SK-N-SH (cell line): ENCODE measurements at regions not wholly inside any gene's neighbourhood (a gene's known extent, or its start where the extent isn't known, plus 50 kb on each side); places are given as distances from the start of the nearest gene placed in this dataset.

ENCODE experiments used
- CTCF ChIA-PET: fragments of 300-600, 350-600 bp; formaldehyde crosslinking; extraction: SDS; loops from one replicate; lab custom pipeline; 2021; lab: Yijun Ruan, JAX
- POLR2A ChIA-PET: fragments of 350-600 bp; sonication (Branson Sonifier 250); formaldehyde crosslinking; extraction: SDS; loops from one replicate; lab custom pipeline; 2020; ENCODE audit warnings: antibody characterized with exemption, inconsistent platforms; lab: Yijun Ruan, JAX
- DNase-seq: peaks from one replicate; pipeline ENCODE4 v3.0.0; 2012
- H2AFZ ChIP-seq: fragments of 200-600 bp; sonication (generic); 2 replicates; pipeline ENCODE4 v1.8.1; 2016; ENCODE audit warnings: antibody characterized with exemption, mild to moderate bottlenecking, low read depth
- H3F3A ChIP-seq: fragments of 200-600 bp; sonication (generic); replicated peaks from 2 replicates; pipeline ENCODE3; 2016; ENCODE audit warnings: antibody characterized with exemption, mild to moderate bottlenecking; ENCODE audit not compliant: insufficient read depth
- H3K27ac ChIP-seq, 2 experiments: fragments of 200-500 bp in 1 of 2; fragments of 200-600 bp in 1 of 2; sonication (Bioruptor generic) in 1 of 2; sonication (generic), shearing (Covaris generic) in 1 of 2; 2 replicates each; pipeline versions ENCODE4 v1.5.1 to v1.6.1; 2014 to 2016; ENCODE audit warnings: low read depth in 2 of 2, inconsistent platforms in 1 of 2, low read length in 1 of 2, mild to moderate bottlenecking in 1 of 2, mixed read lengths in 1 of 2
- H3K27me3 ChIP-seq: fragments of 200-600 bp; sonication (generic), shearing (Covaris generic); 2 replicates; pipeline ENCODE4 v1.6.1; 2016; ENCODE audit warnings: mixed run types; ENCODE audit not compliant: insufficient read depth
- H3K36me3 ChIP-seq, 2 experiments: fragments of 200-500 bp in 1 of 2; fragments of 200-600 bp in 1 of 2; sonication (Bioruptor generic) in 1 of 2; sonication (generic) in 1 of 2; replicated peaks in 1 of 2; 2 replicates each; pipeline versions ENCODE3 to v1.5.1; 2014 to 2016; ENCODE audit warnings: low read length in 1 of 2, mild to moderate bottlenecking in 1 of 2; ENCODE audit not compliant: insufficient read depth in 2 of 2, control insufficient read depth in 1 of 2
- H3K4me1 ChIP-seq, 2 experiments: fragments of 200-500 bp in 1 of 2; fragments of 200-600 bp in 1 of 2; sonication (Bioruptor generic) in 1 of 2; sonication (generic), shearing (Covaris generic) in 1 of 2; 2 replicates each; pipeline versions ENCODE4 v1.5.1 to v1.6.1; 2014 to 2016; ENCODE audit warnings: low read depth in 1 of 2, low read length in 1 of 2, mixed run types in 1 of 2; ENCODE audit not compliant: insufficient read depth in 2 of 2, control insufficient read depth in 1 of 2
- H3K4me2 ChIP-seq: fragments of 200-600 bp; sonication (generic), shearing (Covaris generic); 2 replicates; pipeline ENCODE4 v1.6.1; 2017; ENCODE audit warnings: mixed run types
- H3K4me3 ChIP-seq, 2 experiments: fragments of 200-500 bp in 1 of 2; fragments of 200-600 bp in 1 of 2; sonication (Bioruptor generic) in 1 of 2; sonication (generic), shearing (Covaris generic) in 1 of 2; 2 replicates each; pipeline versions ENCODE4 v1.5.1 to v1.8.1; 2014 to 2016; ENCODE audit warnings: low read depth in 2 of 2, inconsistent platforms in 1 of 2, low read length in 1 of 2, mild to moderate bottlenecking in 1 of 2, mixed read lengths in 1 of 2, moderate library complexity in 1 of 2
- H3K79me2 ChIP-seq: fragments of 200-600 bp; sonication (generic); 2 replicates; pipeline ENCODE4 v1.8.1; 2017; ENCODE audit warnings: mild to moderate bottlenecking; ENCODE audit not compliant: insufficient read depth
- H3K9ac ChIP-seq: fragments of 200-600 bp; sonication (generic); 2 replicates; pipeline ENCODE4 v1.6.1; 2017; ENCODE audit warnings: mixed run types
- H3K9me2 ChIP-seq: fragments of 200-600 bp; sonication (generic); 2 replicates; pipeline ENCODE4 v1.6.1; 2017; ENCODE audit warnings: mixed run types
- H3K9me3 ChIP-seq: fragments of 200-600 bp; sonication (generic); 2 replicates; pipeline ENCODE4 v1.6.1; 2017; ENCODE audit warnings: mixed run types, mild to moderate bottlenecking, moderate library complexity
- H4K20me1 ChIP-seq: fragments of 200-600 bp; sonication (generic); 2 replicates; pipeline ENCODE4 v1.6.1; 2017; ENCODE audit warnings: mild to moderate bottlenecking, mixed run types; ENCODE audit not compliant: insufficient read depth
- CHD2 ChIP-seq: fragments of 150-350 bp; IDR thresholded peaks from 2 replicates; pipeline ENCODE4 v1.6.1; 2018; ENCODE audit warnings: low read length; ENCODE audit not compliant: partially characterized antibody
- EZH2phosphoT487 ChIP-seq: fragments of 200-600 bp; sonication (generic); IDR thresholded peaks from 2 replicates; pipeline ENCODE4 v1.6.1; 2017; ENCODE audit warnings: low read depth, mixed run types, mild to moderate bottlenecking, antibody characterized with exemption, moderate library complexity, borderline replicate concordance
- FOSL2 ChIP-seq: IDR thresholded peaks from 2 replicates; pipeline ENCODE4 v1.4.0; 2012; ENCODE audit warnings: low read depth, mild to moderate bottlenecking, moderate library complexity, borderline replicate concordance
- FOXM1 ChIP-seq: IDR thresholded peaks from 2 replicates; pipeline ENCODE4 v1.4.0; 2012; ENCODE audit warnings: low read depth, mild to moderate bottlenecking
- GABPA ChIP-seq: IDR thresholded peaks from 2 replicates; pipeline ENCODE4 v1.4.0; 2012; ENCODE audit warnings: low read depth, mild to moderate bottlenecking
- NFIC ChIP-seq: IDR thresholded peaks from 2 replicates; pipeline ENCODE4 v1.4.0; 2012; ENCODE audit warnings: borderline replicate concordance
- NRF1 ChIP-seq: IDR thresholded peaks from 2 replicates; pipeline ENCODE4 v1.6.1; 2012; ENCODE audit warnings: low read depth, mild to moderate bottlenecking, low read length
- RAD21 ChIP-seq: IDR thresholded peaks from 2 replicates; pipeline ENCODE4 v1.6.1; 2012; ENCODE audit warnings: mild to moderate bottlenecking, low read length
- RCOR1 ChIP-seq: fragments of 150-350 bp; IDR thresholded peaks from 2 replicates; pipeline ENCODE4 v1.6.1; 2017; ENCODE audit warnings: antibody characterized with exemption, low read length
- RFX5 ChIP-seq: IDR thresholded peaks from 2 replicates; pipeline ENCODE4 v1.6.1; 2012; ENCODE audit warnings: mild to moderate bottlenecking, improper control_type of control experiment, low read length
- RXRA ChIP-seq: IDR thresholded peaks from 2 replicates; pipeline ENCODE4 v1.4.0; 2012; ENCODE audit warnings: low read depth, mild to moderate bottlenecking, borderline replicate concordance
- SIN3A ChIP-seq: IDR thresholded peaks from 2 replicates; pipeline ENCODE4 v1.6.1; 2012; ENCODE audit warnings: low read depth, mild to moderate bottlenecking, low read length, moderate library complexity, borderline replicate concordance
- SMC3 ChIP-seq: IDR thresholded peaks from 2 replicates; pipeline ENCODE4 v1.6.1; 2012; ENCODE audit warnings: low read depth, low read length, improper control_type of control experiment
- TAF1 ChIP-seq: IDR thresholded peaks from 2 replicates; pipeline ENCODE4 v1.6.1; 2012; ENCODE audit warnings: low read depth, mild to moderate bottlenecking, low read length, moderate library complexity, borderline replicate concordance
- TEAD4 ChIP-seq: IDR thresholded peaks from 2 replicates; pipeline ENCODE4 v1.4.0; 2012; ENCODE audit warnings: mild to moderate bottlenecking, borderline replicate concordance; ENCODE audit not compliant: insufficient read depth
- WGBS: methylation state at CpG from one replicate; pipeline ENCODE4 v1.1.6; 2017; ENCODE audit warnings: low lambda C conversion rate; 5-methylcytosine and 5-hydroxymethylcytosine counted together
- TF ChIP-seq, protein P1 (sequence below): IDR thresholded peaks from 2 replicates; pipeline ENCODE4 v1.4.0; 2012; ENCODE audit warnings: low read depth, borderline replicate concordance
- TF ChIP-seq, protein P2 (sequence below): fragments of 200-600 bp; sonication (generic); IDR thresholded peaks from 2 replicates; pipeline ENCODE4 v1.6.1; 2017; ENCODE audit warnings: antibody characterized with exemption, mild to moderate bottlenecking, moderate library complexity
- TF ChIP-seq, protein P3 (sequence below): IDR thresholded peaks from 2 replicates; pipeline ENCODE4 v1.4.0; 2012; ENCODE audit warnings: low read depth
- TF ChIP-seq, protein P4 (sequence below): IDR thresholded peaks from 2 replicates; pipeline ENCODE4 v1.6.1; 2012; ENCODE audit warnings: mild to moderate bottlenecking, low read depth, low read length, moderate library complexity

DNA sequence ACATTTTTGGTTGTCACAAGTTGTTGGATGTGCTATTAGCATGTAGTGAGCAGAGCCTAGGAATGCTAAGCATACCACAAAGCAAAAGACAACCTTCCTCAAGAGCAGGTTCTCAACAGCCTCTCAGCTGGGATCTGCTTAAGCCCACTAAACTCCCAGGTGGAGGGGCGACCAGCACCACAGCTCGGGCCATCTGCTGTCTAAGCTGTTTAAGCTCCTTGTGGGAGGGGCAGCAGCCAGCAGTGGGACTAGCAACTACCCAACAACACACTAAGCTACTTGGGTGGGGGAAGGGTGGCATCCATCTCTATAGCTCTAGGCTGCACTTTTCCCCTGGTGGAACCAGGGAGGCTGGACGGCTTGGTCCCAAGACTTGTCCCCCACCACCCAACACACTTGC, 1052.7 kb upstream of the ARRDC3 start:
- H3K27ac ChIP-seq, result no peak overlapping the region
- CTCF ChIA-PET, result no interaction called here
- WGBS, result 80% methylated on average over 1 of the region's 3 CpGs
- H3K4me2 ChIP-seq, result no peak overlapping the region
- H2AFZ ChIP-seq, result no peak overlapping the region
- POLR2A ChIA-PET, result no interaction called here
- H3K9ac ChIP-seq, result no peak overlapping the region
- no peaks in the 10 kb centered on the region for H3F3A ChIP-seq
- no peaks in the 10 kb centered on the region for H4K20me1 ChIP-seq
- H3K4me3 ChIP-seq, result no peak overlapping the region
- H3K36me3 ChIP-seq, result no peaks in the 10 kb centered on the region
- H3K9me2 ChIP-seq, result no peaks in the 10 kb centered on the region
- no peaks in the 10 kb centered on the region for H3K27me3 ChIP-seq
- no peak for DNase-seq
- no peaks in the 10 kb centered on the region for H3K4me1 ChIP-seq
- no peaks in the 10 kb centered on the region for H3K79me2 ChIP-seq
- TF ChIP-seq, protein P1, sequence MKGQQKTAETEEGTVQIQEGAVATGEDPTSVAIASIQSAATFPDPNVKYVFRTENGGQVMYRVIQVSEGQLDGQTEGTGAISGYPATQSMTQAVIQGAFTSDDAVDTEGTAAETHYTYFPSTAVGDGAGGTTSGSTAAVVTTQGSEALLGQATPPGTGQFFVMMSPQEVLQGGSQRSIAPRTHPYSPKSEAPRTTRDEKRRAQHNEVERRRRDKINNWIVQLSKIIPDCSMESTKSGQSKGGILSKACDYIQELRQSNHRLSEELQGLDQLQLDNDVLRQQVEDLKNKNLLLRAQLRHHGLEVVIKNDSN, result no peak
- TF ChIP-seq FOXM1, result no peak
- no peak for TF ChIP-seq GABPA
- TF ChIP-seq RAD21, result no peak
- TF ChIP-seq, protein P2, sequence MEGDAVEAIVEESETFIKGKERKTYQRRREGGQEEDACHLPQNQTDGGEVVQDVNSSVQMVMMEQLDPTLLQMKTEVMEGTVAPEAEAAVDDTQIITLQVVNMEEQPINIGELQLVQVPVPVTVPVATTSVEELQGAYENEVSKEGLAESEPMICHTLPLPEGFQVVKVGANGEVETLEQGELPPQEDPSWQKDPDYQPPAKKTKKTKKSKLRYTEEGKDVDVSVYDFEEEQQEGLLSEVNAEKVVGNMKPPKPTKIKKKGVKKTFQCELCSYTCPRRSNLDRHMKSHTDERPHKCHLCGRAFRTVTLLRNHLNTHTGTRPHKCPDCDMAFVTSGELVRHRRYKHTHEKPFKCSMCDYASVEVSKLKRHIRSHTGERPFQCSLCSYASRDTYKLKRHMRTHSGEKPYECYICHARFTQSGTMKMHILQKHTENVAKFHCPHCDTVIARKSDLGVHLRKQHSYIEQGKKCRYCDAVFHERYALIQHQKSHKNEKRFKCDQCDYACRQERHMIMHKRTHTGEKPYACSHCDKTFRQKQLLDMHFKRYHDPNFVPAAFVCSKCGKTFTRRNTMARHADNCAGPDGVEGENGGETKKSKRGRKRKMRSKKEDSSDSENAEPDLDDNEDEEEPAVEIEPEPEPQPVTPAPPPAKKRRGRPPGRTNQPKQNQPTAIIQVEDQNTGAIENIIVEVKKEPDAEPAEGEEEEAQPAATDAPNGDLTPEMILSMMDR, result no peak
- TF ChIP-seq EZH2phosphoT487, result no peak
- no peak for TF ChIP-seq NFIC
- no peak for TF ChIP-seq RXRA
- TF ChIP-seq TAF1, result no peak
- TF ChIP-seq SMC3, result no peak
- TF ChIP-seq TEAD4, result no peak
- TF ChIP-seq SIN3A, result no peak
- TF ChIP-seq, protein P3, sequence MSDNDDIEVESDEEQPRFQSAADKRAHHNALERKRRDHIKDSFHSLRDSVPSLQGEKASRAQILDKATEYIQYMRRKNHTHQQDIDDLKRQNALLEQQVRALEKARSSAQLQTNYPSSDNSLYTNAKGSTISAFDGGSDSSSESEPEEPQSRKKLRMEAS, result no peak
- no peak for TF ChIP-seq NRF1
- no peak for TF ChIP-seq RFX5
- TF ChIP-seq FOSL2, result no peak
- no peak for TF ChIP-seq RCOR1
- TF ChIP-seq, all 33 proteins: peak for 0
- peaks cover 11% of the 10 kb centered on the region; the same call in 1 of the 2 replicates for H3K9me3 ChIP-seq

DNA sequence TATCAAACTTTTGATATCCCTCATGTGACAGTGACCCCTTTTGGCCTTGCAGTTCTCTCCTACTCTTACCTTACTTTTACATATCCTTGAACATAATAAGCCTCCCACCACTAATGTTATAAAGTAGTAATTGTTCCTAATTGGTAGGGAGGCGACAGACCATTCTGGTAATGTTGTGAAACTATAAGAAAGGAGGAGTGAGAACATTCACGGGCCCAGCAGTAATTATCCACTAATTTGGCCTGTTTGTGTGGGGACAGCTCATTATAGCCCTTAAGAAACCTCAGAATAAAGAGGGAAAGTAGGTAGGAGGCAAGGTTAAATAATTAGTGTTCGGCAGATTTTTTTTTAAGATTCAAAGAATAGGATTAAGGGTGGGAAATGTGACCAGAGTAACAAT, 1046.5 kb upstream of the ARRDC3 start:
- Histone ChIP-seq H2AFZ (no peak overlapping the region), H3K9ac (no peak overlapping the region), H3K4me1 (no peaks in the 10 kb centered on the region), H3K4me3 (no peak overlapping the region), H3K9me2 (no peaks in the 10 kb centered on the region), H3K27ac (no peak overlapping the region), H3F3A (no peaks in the 10 kb centered on the region), H3K79me2 (no peaks in the 10 kb centered on the region), H3K4me2 (no peak overlapping the region), H3K27me3 (no peaks in the 10 kb centered on the region), H4K20me1 (no peaks in the 10 kb centered on the region), H3K36me3 (no peaks in the 10 kb centered on the region), H3K9me3 (peaks cover 11% of the 10 kb centered on the region; the same call in 1 of the 2 replicates)
- CTCF ChIA-PET, result no interaction called here
- WGBS, result 46% methylated on average over 3 of the region's 3 CpGs
- POLR2A ChIA-PET, result no interaction called here
- DNase-seq, result no peak
- TF ChIP-seq, protein P4, sequence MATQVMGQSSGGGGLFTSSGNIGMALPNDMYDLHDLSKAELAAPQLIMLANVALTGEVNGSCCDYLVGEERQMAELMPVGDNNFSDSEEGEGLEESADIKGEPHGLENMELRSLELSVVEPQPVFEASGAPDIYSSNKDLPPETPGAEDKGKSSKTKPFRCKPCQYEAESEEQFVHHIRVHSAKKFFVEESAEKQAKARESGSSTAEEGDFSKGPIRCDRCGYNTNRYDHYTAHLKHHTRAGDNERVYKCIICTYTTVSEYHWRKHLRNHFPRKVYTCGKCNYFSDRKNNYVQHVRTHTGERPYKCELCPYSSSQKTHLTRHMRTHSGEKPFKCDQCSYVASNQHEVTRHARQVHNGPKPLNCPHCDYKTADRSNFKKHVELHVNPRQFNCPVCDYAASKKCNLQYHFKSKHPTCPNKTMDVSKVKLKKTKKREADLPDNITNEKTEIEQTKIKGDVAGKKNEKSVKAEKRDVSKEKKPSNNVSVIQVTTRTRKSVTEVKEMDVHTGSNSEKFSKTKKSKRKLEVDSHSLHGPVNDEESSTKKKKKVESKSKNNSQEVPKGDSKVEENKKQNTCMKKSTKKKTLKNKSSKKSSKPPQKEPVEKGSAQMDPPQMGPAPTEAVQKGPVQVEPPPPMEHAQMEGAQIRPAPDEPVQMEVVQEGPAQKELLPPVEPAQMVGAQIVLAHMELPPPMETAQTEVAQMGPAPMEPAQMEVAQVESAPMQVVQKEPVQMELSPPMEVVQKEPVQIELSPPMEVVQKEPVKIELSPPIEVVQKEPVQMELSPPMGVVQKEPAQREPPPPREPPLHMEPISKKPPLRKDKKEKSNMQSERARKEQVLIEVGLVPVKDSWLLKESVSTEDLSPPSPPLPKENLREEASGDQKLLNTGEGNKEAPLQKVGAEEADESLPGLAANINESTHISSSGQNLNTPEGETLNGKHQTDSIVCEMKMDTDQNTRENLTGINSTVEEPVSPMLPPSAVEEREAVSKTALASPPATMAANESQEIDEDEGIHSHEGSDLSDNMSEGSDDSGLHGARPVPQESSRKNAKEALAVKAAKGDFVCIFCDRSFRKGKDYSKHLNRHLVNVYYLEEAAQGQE, result no peak
- TF ChIP-seq TAF1 (no peak), CHD2 (no peak)
